ENCODE measurements at regions not wholly inside any gene's neighbourhood (a gene's known extent, or its start where the extent isn't known, plus 50 kb on each side); places are given as distances from the start of the nearest gene placed in this dataset.

- TF ChIP-seq, protein P1, sequence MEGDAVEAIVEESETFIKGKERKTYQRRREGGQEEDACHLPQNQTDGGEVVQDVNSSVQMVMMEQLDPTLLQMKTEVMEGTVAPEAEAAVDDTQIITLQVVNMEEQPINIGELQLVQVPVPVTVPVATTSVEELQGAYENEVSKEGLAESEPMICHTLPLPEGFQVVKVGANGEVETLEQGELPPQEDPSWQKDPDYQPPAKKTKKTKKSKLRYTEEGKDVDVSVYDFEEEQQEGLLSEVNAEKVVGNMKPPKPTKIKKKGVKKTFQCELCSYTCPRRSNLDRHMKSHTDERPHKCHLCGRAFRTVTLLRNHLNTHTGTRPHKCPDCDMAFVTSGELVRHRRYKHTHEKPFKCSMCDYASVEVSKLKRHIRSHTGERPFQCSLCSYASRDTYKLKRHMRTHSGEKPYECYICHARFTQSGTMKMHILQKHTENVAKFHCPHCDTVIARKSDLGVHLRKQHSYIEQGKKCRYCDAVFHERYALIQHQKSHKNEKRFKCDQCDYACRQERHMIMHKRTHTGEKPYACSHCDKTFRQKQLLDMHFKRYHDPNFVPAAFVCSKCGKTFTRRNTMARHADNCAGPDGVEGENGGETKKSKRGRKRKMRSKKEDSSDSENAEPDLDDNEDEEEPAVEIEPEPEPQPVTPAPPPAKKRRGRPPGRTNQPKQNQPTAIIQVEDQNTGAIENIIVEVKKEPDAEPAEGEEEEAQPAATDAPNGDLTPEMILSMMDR (conservative IDR thresholded peaks at IDR 0.05; ENCODE audit: low read depth in 2 of 2): no peak
- TF ChIP-seq EZH2 (IDR thresholded peaks at IDR 0.05; ENCODE audit: low read depth, unreplicated experiment) (no peak), ETS1 (IDR thresholded peaks at IDR 0.05) (no peak), JUNB (IDR thresholded peaks at IDR 0.05; ENCODE audit: unreplicated experiment) (no peak), ZNF331 (CRISPR knock-in tag; IDR thresholded peaks at IDR 0.05; ENCODE audit: low read depth) (no peak), REST (IDR thresholded peaks at IDR 0.05; ENCODE audit: unreplicated experiment) (no peak)
Observed at GRCh38 chr21:15227919-15228318, 163.1 kb upstream of the NRIP1 start (continued).

GRCh38 chr21:15229390-15229789, 164.6 kb upstream of the NRIP1 start:
- Mint-ChIP-seq H3K4me1 (no peaks in the 10 kb centered on the region), H3K27ac (no peak overlapping the region)

More at GRCh38 chr21:15229390-15229789, 164.6 kb upstream of the NRIP1 start:
- Mint-ChIP-seq H3K4me3 (no peak overlapping the region), H3K36me3 (ENCODE audit: low read depth) (no peaks in the 10 kb centered on the region), H3K9me3 (no peaks in the 10 kb centered on the region), H3K27me3 (ENCODE audit: insufficient read depth, low read depth, poor library complexity) (peaks cover 2% of the 10 kb centered on the region)
- no peak overlapping the region for H3K4me3 ChIP-seq
- H3K27ac ChIP-seq (ENCODE audit: low read depth): no peak overlapping the region
- H3K9me2 ChIP-seq (ENCODE audit: insufficient read depth): no peaks in the 10 kb centered on the region
- no peak overlapping the region for H2AFZ ChIP-seq
- H3K79me2 ChIP-seq (replicated peaks; ENCODE audit: insufficient read depth): no peaks in the 10 kb centered on the region
- no peaks in the 10 kb centered on the region for H3K4me1 ChIP-seq (ENCODE audit: insufficient read depth)
- ATAC-seq (no peak), DNase-seq (ENCODE audit: low spot score) (no peak)
- TF ChIP-seq, protein P1 (conservative IDR thresholded peaks at IDR 0.05; ENCODE audit: low read depth in 2 of 2): no peak
- TF ChIP-seq ETS1 (IDR thresholded peaks at IDR 0.05): no peak
- TF ChIP-seq REST (IDR thresholded peaks at IDR 0.05; ENCODE audit: unreplicated experiment): no peak
- no peak overlapping the region for H3K4me2 ChIP-seq
- no peaks in the 10 kb centered on the region; the same call in 1 of the 2 replicates for H4K20me1 ChIP-seq (replicated peaks; ENCODE audit: insufficient read depth)
- no peaks in the 10 kb centered on the region for H3K27me3 ChIP-seq (ENCODE audit: insufficient read depth)
- no peaks in the 10 kb centered on the region for H3F3A ChIP-seq (replicated peaks; ENCODE audit: low read depth)
- H3K36me3 ChIP-seq (ENCODE audit: insufficient read depth): no peaks in the 10 kb centered on the region

Data from GM23338 (cell line).